Omental fat pad (tissue), 3 donors: ENCODE measurements at regions not wholly inside any gene's neighbourhood (a gene's known extent, or its start where the extent isn't known, plus 50 kb on each side); places are given as distances from the start of the nearest gene placed in this dataset.

Experiments used
- ATAC-seq: fragments of 150-250 bp; one replicate; pipeline ENCODE4 v1.9.1; 2016; ENCODE audit warnings: mild to moderate bottlenecking, moderate library complexity; ENCODE audit not compliant: low FRiP score
- DNase-seq: peaks from one replicate; pipeline ENCODE4 v3.0.0-alpha.2; 2019; ENCODE audit warnings: low spot score
- TF ChIP-seq, protein P1 (sequence below), 3 donors: fragments of 450-650 bp; IDR thresholded peaks; one replicate each; pipeline ENCODE4 v1.5.1; 2016 to 2017; ENCODE audit warnings: antibody characterized with exemption in 3 of 3, mild to moderate bottlenecking in 3 of 3, moderate library complexity in 2 of 3

GRCh38 chrX:45751156-45751555 is 550.5 kb upstream of the DIPK2B start:
- ATAC-seq: no peak
- DNase-seq: no peak

DNA sequence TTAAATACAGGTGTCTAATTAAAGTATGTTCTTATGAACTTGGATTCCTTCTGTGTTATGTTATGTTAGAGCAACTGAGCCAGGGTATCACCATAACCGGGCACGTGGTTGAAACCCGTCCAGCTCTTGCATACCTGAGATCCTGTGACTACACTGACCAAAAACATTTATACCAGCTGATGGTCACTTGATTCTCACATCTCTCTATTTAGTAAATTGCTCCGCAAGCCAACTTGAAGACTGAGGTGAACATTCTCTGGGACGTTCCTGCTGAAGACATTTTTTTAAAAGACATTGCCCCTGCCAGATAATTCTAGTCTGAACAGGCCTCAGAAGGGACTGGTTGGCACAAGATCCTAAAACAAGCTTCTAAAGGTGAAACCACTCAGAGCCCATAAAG is 550.0 kb upstream of the DIPK2B start:
- no peak for DNase-seq

More at GRCh38 chrX:45751156-45751555, 550.5 kb upstream of the DIPK2B start:
- TF ChIP-seq, protein P1, sequence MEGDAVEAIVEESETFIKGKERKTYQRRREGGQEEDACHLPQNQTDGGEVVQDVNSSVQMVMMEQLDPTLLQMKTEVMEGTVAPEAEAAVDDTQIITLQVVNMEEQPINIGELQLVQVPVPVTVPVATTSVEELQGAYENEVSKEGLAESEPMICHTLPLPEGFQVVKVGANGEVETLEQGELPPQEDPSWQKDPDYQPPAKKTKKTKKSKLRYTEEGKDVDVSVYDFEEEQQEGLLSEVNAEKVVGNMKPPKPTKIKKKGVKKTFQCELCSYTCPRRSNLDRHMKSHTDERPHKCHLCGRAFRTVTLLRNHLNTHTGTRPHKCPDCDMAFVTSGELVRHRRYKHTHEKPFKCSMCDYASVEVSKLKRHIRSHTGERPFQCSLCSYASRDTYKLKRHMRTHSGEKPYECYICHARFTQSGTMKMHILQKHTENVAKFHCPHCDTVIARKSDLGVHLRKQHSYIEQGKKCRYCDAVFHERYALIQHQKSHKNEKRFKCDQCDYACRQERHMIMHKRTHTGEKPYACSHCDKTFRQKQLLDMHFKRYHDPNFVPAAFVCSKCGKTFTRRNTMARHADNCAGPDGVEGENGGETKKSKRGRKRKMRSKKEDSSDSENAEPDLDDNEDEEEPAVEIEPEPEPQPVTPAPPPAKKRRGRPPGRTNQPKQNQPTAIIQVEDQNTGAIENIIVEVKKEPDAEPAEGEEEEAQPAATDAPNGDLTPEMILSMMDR (IDR thresholded peaks at IDR 0.05): no peak

GRCh38 chrX:45749375-45749774 is 548.7 kb upstream of the DIPK2B start:
- no peak for DNase-seq
- no peak for ATAC-seq
- TF ChIP-seq, protein P1 (IDR thresholded peaks at IDR 0.05): no peak

More for the DNA sequence above, 550.0 kb upstream of the DIPK2B start:
- ATAC-seq: no peak
- TF ChIP-seq, protein P1 (IDR thresholded peaks at IDR 0.05): no peak

DNA sequence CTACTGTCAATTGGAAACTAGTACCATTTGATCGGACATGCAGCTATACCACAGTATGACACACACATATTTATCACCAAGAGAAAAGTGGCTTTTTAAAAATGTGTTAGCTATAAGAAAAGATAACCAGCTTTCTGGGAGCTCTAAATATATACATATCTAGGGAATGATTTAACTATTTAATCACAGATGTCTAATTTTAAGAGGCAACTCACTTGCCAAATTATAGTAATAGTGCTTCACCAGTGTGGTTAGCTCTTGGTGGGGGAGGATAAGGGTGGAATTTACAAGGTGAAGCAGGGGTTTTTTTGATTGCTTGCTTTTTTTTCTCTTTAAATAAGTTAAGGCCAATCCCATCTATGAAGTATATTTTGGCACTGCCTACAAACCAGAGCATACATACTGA is 547.7 kb upstream of the DIPK2B start:
- TF ChIP-seq, protein P1 (IDR thresholded peaks at IDR 0.05): no peak
- ATAC-seq (no peak), DNase-seq (no peak)

DNA sequence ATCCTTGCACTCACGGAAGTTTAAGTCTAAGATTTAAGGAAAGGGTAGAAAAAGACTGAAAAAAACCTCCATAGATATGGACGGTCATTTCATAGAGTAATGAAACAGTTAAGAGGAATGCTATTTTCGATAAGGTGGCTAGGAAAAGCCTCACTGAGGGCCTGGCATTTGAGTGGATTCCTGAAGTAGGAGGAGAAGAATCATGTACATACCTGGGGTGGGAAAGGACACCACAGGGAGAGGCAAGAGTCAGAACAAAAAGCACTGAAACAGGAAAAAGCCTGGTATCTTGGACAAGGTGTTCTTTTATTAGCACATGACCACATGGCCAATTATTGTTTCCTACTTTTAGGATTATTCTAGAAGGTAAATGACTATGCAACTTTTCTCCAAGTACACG is 547.2 kb upstream of the DIPK2B start:
- ATAC-seq (no peak), DNase-seq (no peak)

GRCh38 chrX:45745479-45745878 is 544.8 kb upstream of the DIPK2B start:
- no peak for DNase-seq
- TF ChIP-seq, protein P1 (IDR thresholded peaks at IDR 0.05): no peak
- ATAC-seq: no peak

More for the DNA sequence above, 547.2 kb upstream of the DIPK2B start:
- TF ChIP-seq, protein P1 (IDR thresholded peaks at IDR 0.05): no peak

DNA sequence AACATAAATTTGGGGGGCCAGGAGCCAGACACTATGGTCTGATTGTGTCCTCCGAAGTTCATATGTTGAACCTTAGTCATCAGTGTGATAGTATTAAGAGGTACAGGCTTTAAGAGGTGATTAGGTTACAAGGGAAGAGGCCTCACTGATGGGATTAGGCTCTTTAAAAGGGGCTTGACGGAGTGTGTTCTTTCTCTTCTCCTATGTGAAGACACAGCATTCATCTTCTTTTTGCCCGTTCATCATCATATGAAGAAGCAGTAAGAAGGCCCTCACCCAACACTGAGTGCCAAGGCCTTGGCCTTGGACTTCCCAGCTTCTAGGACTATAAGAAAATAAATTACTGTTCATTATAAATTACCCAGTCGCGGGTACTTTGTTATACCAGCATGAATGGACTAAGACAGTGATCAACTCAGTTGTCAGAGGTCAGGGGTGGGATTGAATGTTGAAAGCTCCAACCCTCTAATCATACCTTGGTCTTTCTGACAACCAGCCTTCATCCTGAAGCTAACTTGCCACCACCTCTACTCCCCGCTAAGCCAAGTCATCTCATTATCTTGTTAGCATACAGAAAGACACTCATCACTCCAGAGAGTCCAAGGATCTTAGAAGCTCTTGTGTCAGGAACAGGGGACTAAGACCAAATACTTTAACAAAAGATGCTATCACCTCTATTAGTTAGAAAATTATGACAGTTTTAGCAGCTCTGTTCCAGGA is 543.4 kb upstream of the DIPK2B start:
- DNase-seq: no peak
- TF ChIP-seq, protein P1 (IDR thresholded peaks at IDR 0.05): no peak
- ATAC-seq: no peak
